ENCODE measurements at regions not wholly inside any gene's neighbourhood (a gene's known extent, or its start where the extent isn't known, plus 50 kb on each side); places are given as distances from the start of the nearest gene placed in this dataset.

DNA sequence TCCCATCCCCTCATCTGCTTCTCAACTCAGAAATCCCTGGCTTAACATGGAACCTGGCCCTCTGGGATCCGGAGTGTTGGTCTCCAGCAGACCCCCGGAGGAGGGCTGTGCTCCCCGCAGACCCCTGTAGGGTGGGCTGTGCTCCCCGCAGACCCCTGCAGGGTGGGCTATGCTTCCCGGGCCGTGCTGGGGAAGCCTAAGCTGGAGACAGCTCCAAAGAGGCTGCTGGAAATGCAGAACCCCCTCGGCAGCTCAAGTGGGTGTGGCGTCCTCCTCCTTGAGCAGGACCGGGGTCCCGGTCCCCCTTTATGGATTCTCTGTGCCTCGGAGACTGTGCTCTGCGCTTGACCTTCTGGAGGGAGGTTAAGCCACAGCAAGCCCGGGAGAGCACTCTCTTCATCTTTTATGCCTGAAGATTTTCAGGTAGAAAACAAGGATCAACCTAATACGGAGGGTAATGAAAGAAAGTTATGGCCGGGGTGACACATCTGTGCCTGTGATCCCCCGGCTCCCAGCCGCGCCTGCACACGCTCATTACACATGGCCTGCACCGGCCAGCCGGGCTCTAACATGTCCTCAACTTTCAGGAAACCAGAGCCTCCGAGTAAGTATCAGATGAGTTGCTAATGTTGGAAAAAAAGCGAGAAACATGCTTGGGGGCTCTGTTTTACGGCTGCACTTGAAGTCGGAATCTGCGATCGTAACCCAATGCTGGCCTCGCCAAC is 87.7 kb upstream of the ACTRT2 start:
- Histone ChIP-seq H3K9me3 (replicated peaks; ENCODE audit: control insufficient read depth, low read depth, low read length) (peaks cover 4% of the 10 kb centered on the region), H3K4me1 (ENCODE audit: control insufficient read depth, insufficient read depth, low read length) (peaks cover 5% of the 10 kb centered on the region), H3K27me3 (ENCODE audit: control insufficient read depth, insufficient read depth, low read length) (peaks cover 72% of the 10 kb centered on the region), H3K36me3 (ENCODE audit: control insufficient read depth, insufficient read depth, low read length) (no peaks in the 10 kb centered on the region), H3K27ac (ENCODE audit: low read length) (no peak overlapping the region), H3K4me3 (ENCODE audit: low read length) (no peak overlapping the region)
- DNase-seq = no peak
- 26% methylated on average over 23 of the region's 28 CpGs for WGBS (ENCODE audit: insufficient coverage)

- Histone ChIP-seq H3K36me3 (ENCODE audit: control insufficient read depth, insufficient read depth, low read length) (no peaks in the 10 kb centered on the region), H3K4me1 (ENCODE audit: control insufficient read depth, insufficient read depth, low read length) (no peaks in the 10 kb centered on the region), H3K27ac (ENCODE audit: low read length) (no peak overlapping the region), H3K27me3 (ENCODE audit: control insufficient read depth, insufficient read depth, low read length) (peaks cover 67% of the 10 kb centered on the region), H3K9me3 (replicated peaks; ENCODE audit: control insufficient read depth, low read depth, low read length) (peaks cover 4% of the 10 kb centered on the region), H3K4me3 (ENCODE audit: low read length) (no peak overlapping the region)
- 54% methylated on average over 20 of the region's 20 CpGs for WGBS (ENCODE audit: insufficient coverage)
- DNase-seq = no peak
Observed at GRCh38 chr1:2934156-2934540, 87.1 kb upstream of the ACTRT2 start.

DNA sequence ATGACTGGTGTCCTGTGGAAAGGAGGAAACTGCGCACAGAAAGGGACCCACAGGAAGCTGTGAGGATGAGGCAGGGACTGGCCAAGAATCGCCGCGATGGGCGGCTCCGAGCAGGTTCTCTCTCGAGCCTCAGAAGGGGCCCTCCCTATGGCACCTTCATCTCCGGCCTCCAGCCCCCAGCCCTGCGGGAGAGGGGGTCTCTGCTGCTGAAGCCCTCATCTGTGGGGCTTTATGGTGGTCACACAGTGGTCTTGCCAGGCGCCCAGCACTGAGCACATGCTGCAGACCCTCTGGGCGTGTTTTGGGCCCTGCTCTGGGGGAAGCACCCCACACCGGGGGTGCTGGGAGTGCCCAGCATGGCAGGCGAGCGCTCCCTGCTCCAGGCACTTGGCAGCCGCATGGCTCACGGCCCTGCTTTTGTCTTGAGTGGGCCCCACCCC is 86.6 kb upstream of the ACTRT2 start:
- H3K9me3 ChIP-seq (replicated peaks; ENCODE audit: control insufficient read depth, low read depth, low read length) = peaks cover 2% of the 10 kb centered on the region
- peaks cover 61% of the 10 kb centered on the region for H3K27me3 ChIP-seq (ENCODE audit: control insufficient read depth, insufficient read depth, low read length)
- DNase-seq = no peak
- H3K27ac ChIP-seq (ENCODE audit: low read length) = no peak overlapping the region
- no peaks in the 10 kb centered on the region for H3K36me3 ChIP-seq (ENCODE audit: control insufficient read depth, insufficient read depth, low read length)
- 84% methylated on average over 16 of the region's 16 CpGs for WGBS (ENCODE audit: insufficient coverage)
- no peaks in the 10 kb centered on the region for H3K4me1 ChIP-seq (ENCODE audit: control insufficient read depth, insufficient read depth, low read length)
- H3K4me3 ChIP-seq (ENCODE audit: low read length) = no peak overlapping the region

GRCh38 chr1:2935184-2935583 is 86.1 kb upstream of the ACTRT2 start:
- Histone ChIP-seq H3K4me3 (ENCODE audit: low read length) (no peak overlapping the region), H3K36me3 (ENCODE audit: control insufficient read depth, insufficient read depth, low read length) (no peaks in the 10 kb centered on the region), H3K27ac (ENCODE audit: low read length) (no peak overlapping the region), H3K4me1 (ENCODE audit: control insufficient read depth, insufficient read depth, low read length) (no peaks in the 10 kb centered on the region), H3K27me3 (ENCODE audit: control insufficient read depth, insufficient read depth, low read length) (peaks cover 56% of the 10 kb centered on the region), H3K9me3 (replicated peaks; ENCODE audit: control insufficient read depth, low read depth, low read length) (no peaks in the 10 kb centered on the region)
- DNase-seq = no peak
- WGBS (ENCODE audit: insufficient coverage) = 83% methylated on average over 4 of the region's 5 CpGs

- H3K36me3 ChIP-seq (ENCODE audit: control insufficient read depth, insufficient read depth, low read length) = no peaks in the 10 kb centered on the region
- H3K4me1 ChIP-seq (ENCODE audit: control insufficient read depth, insufficient read depth, low read length) = no peaks in the 10 kb centered on the region
- DNase-seq = no peak
- no peak overlapping the region for H3K4me3 ChIP-seq (ENCODE audit: low read length)
- peaks cover 6% of the 10 kb centered on the region for H3K9me3 ChIP-seq (replicated peaks; ENCODE audit: control insufficient read depth, low read depth, low read length)
- H3K27me3 ChIP-seq (ENCODE audit: control insufficient read depth, insufficient read depth, low read length) = peaks cover 49% of the 10 kb centered on the region
- 83% methylated on average over 11 of the region's 23 CpGs for WGBS (ENCODE audit: insufficient coverage)
- no peak overlapping the region for H3K27ac ChIP-seq (ENCODE audit: low read length)
Observed at GRCh38 chr1:2935751-2936390, 85.4 kb upstream of the ACTRT2 start.

- no peak for DNase-seq
- no peak overlapping the region for H3K27ac ChIP-seq (ENCODE audit: low read length)
- H3K4me3 ChIP-seq (ENCODE audit: low read length) = no peak overlapping the region
- H3K36me3 ChIP-seq (ENCODE audit: control insufficient read depth, insufficient read depth, low read length) = no peaks in the 10 kb centered on the region
- H3K4me1 ChIP-seq (ENCODE audit: control insufficient read depth, insufficient read depth, low read length) = no peaks in the 10 kb centered on the region
- peaks cover 40% of the 10 kb centered on the region for H3K27me3 ChIP-seq (ENCODE audit: control insufficient read depth, insufficient read depth, low read length)
- peaks cover 14% of the 10 kb centered on the region for H3K9me3 ChIP-seq (replicated peaks; ENCODE audit: control insufficient read depth, low read depth, low read length)
- WGBS (ENCODE audit: insufficient coverage) = 62% methylated on average over 8 of the region's 22 CpGs
Observed at GRCh38 chr1:2936559-2937515, 84.4 kb upstream of the ACTRT2 start.

- WGBS (ENCODE audit: insufficient coverage) = 86% methylated on average over 1 of the region's 1 CpG
- Histone ChIP-seq H3K4me1 (ENCODE audit: control insufficient read depth, insufficient read depth, low read length) (no peaks in the 10 kb centered on the region), H3K27ac (ENCODE audit: low read length) (no peak overlapping the region), H3K4me3 (ENCODE audit: low read length) (no peak overlapping the region), H3K27me3 (ENCODE audit: control insufficient read depth, insufficient read depth, low read length) (peaks cover 30% of the 10 kb centered on the region), H3K9me3 (replicated peaks; ENCODE audit: control insufficient read depth, low read depth, low read length) (peaks cover 14% of the 10 kb centered on the region), H3K36me3 (ENCODE audit: control insufficient read depth, insufficient read depth, low read length) (no peaks in the 10 kb centered on the region)
- DNase-seq = no peak
Observed at GRCh38 chr1:2937805-2938204, 83.5 kb upstream of the ACTRT2 start.

- 90% methylated on average over 1 of the region's 1 CpG for WGBS (ENCODE audit: insufficient coverage)
- Histone ChIP-seq H3K36me3 (ENCODE audit: control insufficient read depth, insufficient read depth, low read length) (no peaks in the 10 kb centered on the region), H3K27me3 (ENCODE audit: control insufficient read depth, insufficient read depth, low read length) (peaks cover 17% of the 10 kb centered on the region), H3K4me1 (ENCODE audit: control insufficient read depth, insufficient read depth, low read length) (no peaks in the 10 kb centered on the region), H3K27ac (ENCODE audit: low read length) (no peak overlapping the region), H3K4me3 (ENCODE audit: low read length) (no peak overlapping the region), H3K9me3 (replicated peaks; ENCODE audit: control insufficient read depth, low read depth, low read length) (peaks cover 14% of the 10 kb centered on the region)
- no peak for DNase-seq
Observed at GRCh38 chr1:2939041-2939552, 82.2 kb upstream of the ACTRT2 start.

DNA sequence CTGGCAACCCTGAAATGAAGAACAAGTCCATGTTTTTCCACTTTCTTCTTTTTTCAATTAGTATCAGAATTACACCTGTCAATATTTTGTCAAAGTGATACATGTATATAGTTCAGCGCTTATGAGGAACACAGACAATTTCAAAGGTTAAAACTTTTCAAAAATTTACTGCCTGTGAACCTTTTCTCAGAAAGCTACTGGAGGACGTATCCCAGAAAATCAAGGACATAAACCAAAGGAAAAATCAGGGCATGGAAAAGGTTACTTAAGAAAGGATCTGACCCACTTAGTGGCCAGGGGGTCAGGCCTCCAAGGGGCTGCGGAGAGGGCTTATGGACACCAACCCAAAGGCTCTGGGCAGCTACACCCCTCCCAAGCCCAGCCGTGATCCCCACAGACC is 81.1 kb upstream of the ACTRT2 start:
- H3K27me3 ChIP-seq (ENCODE audit: control insufficient read depth, insufficient read depth, low read length) = peaks cover 6% of the 10 kb centered on the region

GRCh38 chr1:2941040-2941439 is 80.2 kb upstream of the ACTRT2 start:
- H3K27me3 ChIP-seq (ENCODE audit: control insufficient read depth, insufficient read depth, low read length) = peaks cover 5% of the 10 kb centered on the region
- H3K27ac ChIP-seq (ENCODE audit: low read length) = no peak overlapping the region
- no peak overlapping the region for H3K4me3 ChIP-seq (ENCODE audit: low read length)
- H3K9me3 ChIP-seq (replicated peaks; ENCODE audit: control insufficient read depth, low read depth, low read length) = peaks cover 14% of the 10 kb centered on the region
- H3K4me1 ChIP-seq (ENCODE audit: control insufficient read depth, insufficient read depth, low read length) = no peaks in the 10 kb centered on the region
- H3K36me3 ChIP-seq (ENCODE audit: control insufficient read depth, insufficient read depth, low read length) = no peaks in the 10 kb centered on the region
- DNase-seq = no peak
- WGBS (ENCODE audit: insufficient coverage) = 100% methylated on average over 1 of the region's 2 CpGs

More for the DNA sequence above, 81.1 kb upstream of the ACTRT2 start:
- no peak overlapping the region for H3K4me3 ChIP-seq (ENCODE audit: low read length)
- no peaks in the 10 kb centered on the region for H3K36me3 ChIP-seq (ENCODE audit: control insufficient read depth, insufficient read depth, low read length)
- WGBS (ENCODE audit: insufficient coverage) = no CpG with 5 or more reads among the region's 4 CpGs
- H3K27ac ChIP-seq (ENCODE audit: low read length) = no peak overlapping the region
- no peak for DNase-seq
- no peaks in the 10 kb centered on the region for H3K4me1 ChIP-seq (ENCODE audit: control insufficient read depth, insufficient read depth, low read length)
- peaks cover 14% of the 10 kb centered on the region for H3K9me3 ChIP-seq (replicated peaks; ENCODE audit: control insufficient read depth, low read depth, low read length)
